Fibroblast of skin of back (primary cell): ENCODE measurements at regions not wholly inside any gene's neighbourhood (a gene's known extent, or its start where the extent isn't known, plus 50 kb on each side); places are given as distances from the start of the nearest gene placed in this dataset.
A peak's percentile ranks its signal among the peaks of the same experiment; 100 is the strongest.
"Not testable (repeated sequence)": the region's sequence is repeated elsewhere in the genome, so short reads cannot be mapped to it uniquely, and the experiment has no call there.

Experiments used
- DNase-seq: peaks from one replicate; pipeline ENCODE4 v3.0.0-alpha.2; 2013

- DNase-seq: no peak
These were observed 55.9 kb upstream of the ALB start for GRCh38 chr4:73348185-73348584.

- DNase-seq: no peak
These were observed 56.6 kb upstream of the ALB start for GRCh38 chr4:73347497-73347896.

GRCh38 chr4:73345399-73345975 lies 58.6 kb upstream of the ALB start:
- no peak for DNase-seq

GRCh38 chr4:73344106-73344505 lies 60.0 kb upstream of the ALB start:
- DNase-seq: no peak

- DNase-seq: no peak
These were observed 60.7 kb upstream of the ALB start for GRCh38 chr4:73343432-73343831.

GRCh38 chr4:73341454-73341853 lies 62.6 kb upstream of the ALB start:
- peak; percentile 51 for DNase-seq

GRCh38 chr4:73340917-73341316 lies 63.2 kb upstream of the ALB start:
- peak; percentile 32 for DNase-seq

GRCh38 chr4:73335679-73336078 lies 68.4 kb upstream of the ALB start:
- no peak for DNase-seq

GRCh38 chr4:73332012-73332411 lies 72.1 kb upstream of the ALB start:
- DNase-seq: not testable (repeated sequence)

GRCh38 chr4:73329300-73329699 lies 70.7 kb upstream of the ANKRD17 start:
- no peak for DNase-seq

GRCh38 chr4:73325776-73326175 lies 67.2 kb upstream of the ANKRD17 start:
- DNase-seq: not testable (repeated sequence)

- no peak for DNase-seq
These were observed 58.5 kb upstream of the ANKRD17 start for GRCh38 chr4:73317092-73317491.

GRCh38 chr4:73315091-73315490 lies 56.5 kb upstream of the ANKRD17 start:
- peak; percentile 60 for DNase-seq

- DNase-seq: no peak
These were observed 54.4 kb upstream of the ANKRD17 start for GRCh38 chr4:73312967-73313366.

- peak; percentile 61 for DNase-seq
These were observed 52.8 kb upstream of the ANKRD17 start for GRCh38 chr4:73311428-73311827.

GRCh38 chr4:73309211-73309610 lies 50.6 kb upstream of the ANKRD17 start:
- DNase-seq: peak; percentile 76
